ENCODE measurements at regions not wholly inside any gene's neighbourhood (a gene's known extent, or its start where the extent isn't known, plus 50 kb on each side); places are given as distances from the start of the nearest gene placed in this dataset.

DNA sequence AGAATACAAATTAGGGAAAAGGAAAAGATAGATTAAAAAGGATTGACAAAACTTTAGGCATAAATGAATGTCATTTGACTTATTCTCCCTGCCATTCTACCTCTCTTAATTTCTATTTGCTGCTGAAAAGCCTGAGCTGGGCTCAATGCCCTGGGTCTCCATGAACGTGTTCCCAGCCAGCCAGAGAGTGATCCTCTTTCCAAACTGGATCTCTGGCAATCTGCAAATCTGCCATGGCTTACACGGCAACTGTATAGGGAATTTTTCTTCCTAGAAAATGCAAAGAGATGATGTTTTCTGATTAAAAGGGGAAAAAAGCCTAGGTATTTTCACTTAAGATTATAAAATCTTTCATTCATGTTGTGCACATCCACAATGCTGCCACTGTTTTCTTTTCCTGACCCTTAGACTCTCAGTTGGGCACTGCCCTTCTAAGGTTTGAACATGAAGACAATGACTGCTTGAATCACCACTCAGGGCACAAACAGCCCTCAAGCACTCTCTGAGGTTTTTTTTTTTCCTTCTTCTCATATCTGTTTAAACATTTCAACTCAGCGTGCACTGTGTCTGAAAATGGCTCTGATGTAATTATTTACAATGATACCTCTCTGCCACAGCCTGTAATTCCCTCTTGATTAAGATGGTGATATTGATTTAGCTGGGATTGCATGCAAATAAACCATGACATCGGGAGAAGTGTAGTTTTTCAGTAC lies 60.3 kb downstream of the DACT1 start:
- DNase-seq: no peak

DNA sequence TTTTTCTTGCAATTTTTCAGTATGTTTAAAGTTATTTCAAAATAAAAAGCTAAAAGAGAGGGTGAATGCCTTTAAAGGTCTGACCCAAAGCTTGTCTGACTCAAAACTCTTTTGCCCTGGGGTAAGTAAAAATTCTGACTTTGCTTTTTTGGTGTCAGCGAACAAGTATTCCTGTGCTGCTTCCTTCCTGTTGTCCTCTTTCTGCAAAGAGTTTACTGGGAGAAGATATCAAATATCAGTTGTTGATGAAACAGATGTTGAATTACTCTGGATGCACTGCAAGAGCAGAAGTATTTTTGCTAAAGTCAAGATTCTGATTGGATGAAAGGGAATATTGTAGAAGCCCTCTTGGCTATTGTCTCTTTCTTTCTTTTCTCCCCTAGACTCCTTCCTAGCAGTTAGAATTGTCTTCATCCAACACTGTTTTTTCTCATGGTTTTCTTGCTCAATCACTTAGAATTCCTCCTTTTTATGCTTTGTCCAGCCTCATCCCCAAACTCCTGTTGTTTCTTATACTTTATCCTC lies 62.0 kb downstream of the DACT1 start:
- no peak for DNase-seq

DNA sequence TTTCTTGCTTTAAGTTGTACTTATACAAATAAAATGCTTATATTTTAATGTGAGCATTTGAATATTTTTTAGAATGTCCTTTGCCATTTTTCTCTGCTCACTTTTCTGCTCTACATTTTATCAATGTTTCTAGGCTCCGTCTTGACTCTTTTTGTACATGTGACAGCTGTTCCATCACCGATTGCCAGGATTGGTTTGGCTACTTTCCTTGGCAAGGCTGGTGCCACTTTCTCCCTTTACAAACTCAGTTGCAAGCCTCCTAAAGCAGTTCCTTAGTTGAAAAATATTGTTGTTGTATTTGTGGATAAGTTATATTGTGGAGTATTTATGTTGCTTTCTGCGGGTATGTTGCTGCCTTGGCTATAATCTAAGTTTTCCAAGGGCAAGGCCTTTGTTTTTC lies 63.4 kb downstream of the DACT1 start:
- no peak for DNase-seq

DNA sequence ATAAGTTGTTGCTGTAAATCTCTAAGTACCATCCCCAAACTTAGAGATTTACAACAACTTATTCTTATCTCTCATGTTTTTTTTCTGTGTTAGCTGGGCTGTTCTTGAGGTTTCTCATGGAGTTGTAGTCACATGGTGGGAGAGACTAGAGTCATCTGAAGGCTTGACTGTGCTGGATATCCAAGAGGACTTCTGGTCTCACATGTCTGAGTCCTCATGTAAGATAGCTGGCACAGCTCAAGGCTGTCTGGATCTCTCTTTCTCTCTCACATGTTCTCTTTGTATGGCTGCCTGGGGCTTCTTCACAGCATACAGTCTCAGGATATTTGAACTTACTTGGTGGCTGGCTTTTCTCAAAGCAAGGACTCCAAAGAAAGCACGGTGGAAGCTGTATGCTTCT lies 63.8 kb downstream of the DACT1 start:
- DNase-seq: no peak

DNA sequence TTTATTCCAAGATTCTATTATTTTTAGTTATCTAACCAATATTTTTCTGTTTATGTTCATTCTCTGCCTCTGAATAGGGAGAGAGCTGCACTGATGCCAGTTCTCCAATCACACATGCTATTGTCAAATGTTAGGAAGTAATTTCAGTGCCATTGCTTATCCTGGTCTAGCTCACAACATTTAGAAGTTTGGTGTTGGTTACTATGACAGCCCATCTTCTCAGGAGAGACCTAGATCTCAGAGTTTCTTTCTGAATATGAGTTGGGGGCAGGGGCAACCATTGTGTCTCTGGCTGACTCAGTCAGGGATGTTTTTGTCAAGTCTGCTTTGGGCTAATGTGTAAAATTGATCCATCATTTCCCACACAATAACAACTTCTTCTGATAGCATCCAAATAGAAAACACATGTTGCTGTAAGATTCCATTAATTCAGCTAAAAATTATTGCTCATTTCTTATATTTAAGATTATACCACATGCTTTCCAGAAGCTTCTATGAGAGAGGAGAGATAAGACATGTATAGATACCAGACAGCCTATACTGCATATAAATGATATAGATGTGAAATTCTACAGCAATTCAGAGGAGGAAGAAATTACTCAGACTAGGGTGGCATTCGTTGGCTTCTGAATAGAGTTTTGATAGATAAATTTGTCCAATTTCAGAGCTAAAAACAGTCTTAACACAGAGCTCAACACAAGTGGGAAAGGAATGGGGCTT lies 64.8 kb downstream of the DACT1 start:
- DNase-seq: no peak

DNA sequence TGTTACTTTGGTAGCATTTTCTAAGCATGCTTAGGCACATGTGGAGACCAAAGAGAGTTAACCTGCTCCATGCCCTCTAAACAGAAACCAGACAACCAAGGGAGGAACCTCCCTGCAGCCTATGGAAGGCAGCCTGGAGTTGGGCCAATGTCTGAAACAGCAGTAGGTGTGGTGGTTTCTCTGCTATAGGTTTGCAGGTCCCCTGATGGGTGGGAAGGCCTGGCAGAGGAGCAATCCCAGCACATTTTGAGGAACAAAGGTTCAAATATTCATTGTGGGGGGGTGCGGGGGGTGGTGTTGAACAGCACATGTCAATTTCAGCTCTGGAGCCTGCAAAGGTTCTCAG lies 65.4 kb downstream of the DACT1 start:
- DNase-seq: no peak

DNA sequence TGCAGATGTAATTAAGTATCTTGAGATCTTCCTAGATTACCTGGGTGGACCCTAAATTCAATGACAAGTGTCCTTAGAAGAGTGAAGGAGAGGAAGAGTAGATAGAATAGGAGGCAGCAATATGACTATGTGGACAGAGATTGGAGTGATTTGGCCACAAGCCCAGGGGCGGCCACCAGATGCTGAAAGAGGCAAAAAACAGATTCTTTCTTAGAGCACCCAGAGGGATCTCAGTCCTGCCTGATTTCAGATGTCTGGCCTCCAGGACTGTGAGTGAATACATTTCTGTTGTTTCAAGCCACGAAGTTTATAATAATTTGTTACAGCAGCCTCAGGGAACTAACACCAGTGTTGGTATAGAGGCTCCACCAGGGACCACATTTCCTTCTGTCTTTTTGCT lies 67.3 kb downstream of the DACT1 start:
- no peak for DNase-seq

DNA sequence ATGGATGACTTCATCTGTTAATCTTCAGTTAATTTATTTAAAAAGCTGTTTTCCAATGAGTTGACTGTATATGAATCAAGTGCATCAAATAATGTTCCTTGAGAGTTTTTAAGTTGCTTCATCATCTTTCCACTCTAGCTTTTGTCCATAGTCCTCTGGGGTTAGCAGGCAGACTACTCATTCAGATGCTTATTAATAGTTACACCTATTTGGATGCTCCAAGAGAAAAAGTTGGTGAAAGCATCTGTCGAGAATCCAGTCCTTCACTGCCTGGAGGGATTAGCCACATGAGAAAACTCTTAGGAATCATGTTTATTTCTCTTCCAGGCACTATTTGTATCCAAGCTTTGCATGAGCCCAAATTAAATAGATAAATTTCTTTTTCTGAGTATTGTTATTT lies 70.2 kb downstream of the DACT1 start:
- no peak for DNase-seq

DNA sequence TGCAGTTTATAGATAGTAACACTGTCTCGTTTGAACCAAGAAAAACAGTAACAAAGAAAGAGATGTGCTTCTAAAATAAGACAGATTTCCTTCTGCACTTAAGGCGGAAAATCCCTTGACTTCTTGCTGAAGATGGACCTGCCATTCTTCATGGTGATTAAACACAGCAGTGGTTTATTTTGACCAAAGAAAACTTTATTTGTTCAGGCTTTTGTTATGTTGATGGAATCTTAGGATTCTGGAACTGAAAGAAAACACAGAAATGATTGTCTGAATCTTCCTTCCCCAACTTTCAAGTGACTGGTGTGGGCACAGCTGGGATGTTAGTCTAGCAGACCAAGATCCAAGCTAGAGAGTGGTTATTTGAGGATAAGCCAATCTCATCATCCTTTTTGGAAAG lies 72.2 kb downstream of the DACT1 start:
- no peak for DNase-seq

DNA sequence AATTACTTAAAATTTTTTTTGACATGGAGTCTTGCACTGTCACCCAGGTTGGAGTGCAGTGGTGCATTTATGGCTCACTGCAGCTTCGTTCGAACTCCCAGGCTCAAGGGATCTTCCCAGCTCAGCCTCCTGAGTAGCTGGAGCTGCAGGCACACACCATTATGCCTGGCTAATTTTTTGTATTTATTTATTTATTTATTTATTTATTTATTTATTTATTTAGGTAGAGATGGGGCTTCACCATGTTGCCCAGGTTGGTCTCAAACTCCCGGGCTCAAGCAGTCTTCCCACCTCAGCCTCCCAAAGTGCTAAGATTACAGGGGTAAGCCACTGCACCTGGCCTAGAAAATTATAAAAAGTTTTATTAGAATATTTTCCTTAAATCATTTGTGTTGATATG lies 73.6 kb downstream of the DACT1 start:
- no peak for DNase-seq

DNA sequence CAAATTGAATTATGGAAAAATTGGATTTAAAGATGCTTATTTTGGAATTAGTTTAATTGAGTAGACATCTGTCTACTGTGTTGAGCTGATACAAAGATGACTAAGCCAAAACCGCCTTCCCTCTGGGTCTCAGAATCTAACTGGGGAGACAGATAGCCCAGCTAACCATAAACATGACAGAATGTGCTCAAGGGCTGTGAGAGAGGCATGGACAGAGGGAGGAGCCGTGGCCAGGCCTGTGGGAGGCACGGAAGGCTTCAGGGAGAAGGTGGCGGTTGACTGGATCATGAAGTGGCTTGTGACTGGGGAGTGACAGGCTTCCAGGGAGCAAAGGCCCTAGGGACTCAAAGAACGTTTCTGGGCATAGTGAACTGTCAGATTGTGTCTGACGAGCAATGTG lies 74.6 kb downstream of the DACT1 start:
- DNase-seq: no peak

DNA sequence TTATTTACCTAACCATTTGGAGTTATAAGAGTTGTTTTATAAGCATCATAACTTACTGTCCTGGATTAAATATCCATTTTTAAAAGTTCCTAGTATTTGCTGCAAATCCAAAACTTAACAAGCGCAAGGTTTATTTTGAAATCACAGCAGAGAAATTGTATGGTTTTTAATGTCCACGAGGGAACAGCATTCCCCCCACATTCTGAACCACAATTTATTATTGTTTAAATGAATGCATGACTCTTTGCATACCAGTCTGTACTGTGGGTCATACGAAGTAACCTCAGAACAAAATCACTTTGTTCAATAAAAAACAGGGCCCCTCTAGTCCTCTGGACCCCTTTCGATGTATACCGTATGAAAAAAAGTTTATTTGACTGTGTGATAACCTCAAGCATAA lies 75.9 kb downstream of the DACT1 start:
- DNase-seq: no peak

DNA sequence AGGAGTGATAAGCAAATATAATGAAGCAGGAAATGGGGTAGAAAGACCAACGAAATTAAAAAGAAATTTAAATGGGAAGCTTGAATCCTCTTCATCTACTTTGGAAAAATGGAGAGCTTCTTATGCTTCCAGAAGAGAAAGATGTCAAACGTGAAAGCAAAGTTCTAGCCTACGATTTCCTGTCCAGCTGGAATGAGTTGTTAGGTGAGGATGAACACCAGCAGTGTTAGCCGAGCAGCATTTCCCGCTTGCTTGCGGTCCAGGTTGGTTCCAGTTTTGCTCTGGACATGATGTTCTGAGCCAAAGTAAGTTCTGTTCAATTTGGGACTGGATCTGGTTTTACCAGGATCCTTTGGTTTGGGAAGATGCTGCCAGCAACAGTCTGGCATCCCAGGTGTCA lies 78.9 kb downstream of the DACT1 start:
- no peak for DNase-seq

DNA sequence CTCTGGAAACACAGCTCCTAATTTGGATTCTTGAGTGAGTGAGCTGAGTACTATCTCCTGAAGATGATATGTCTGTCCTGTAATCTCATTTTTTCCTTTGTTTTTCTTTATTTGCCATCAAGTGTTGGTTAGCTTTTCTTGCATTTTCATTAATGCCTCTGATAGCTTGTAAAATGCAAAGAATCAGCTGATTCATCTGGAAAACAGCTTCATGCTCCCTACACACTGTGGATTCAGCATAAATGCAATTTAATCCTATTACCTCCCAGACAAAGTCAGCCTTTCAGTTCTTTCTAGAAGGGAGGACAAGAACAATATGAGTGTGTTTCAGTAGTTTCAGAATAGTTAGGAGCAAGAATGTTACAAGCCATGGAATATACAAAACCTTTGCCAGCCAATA lies 79.4 kb downstream of the DACT1 start:
- no peak for DNase-seq

DNA sequence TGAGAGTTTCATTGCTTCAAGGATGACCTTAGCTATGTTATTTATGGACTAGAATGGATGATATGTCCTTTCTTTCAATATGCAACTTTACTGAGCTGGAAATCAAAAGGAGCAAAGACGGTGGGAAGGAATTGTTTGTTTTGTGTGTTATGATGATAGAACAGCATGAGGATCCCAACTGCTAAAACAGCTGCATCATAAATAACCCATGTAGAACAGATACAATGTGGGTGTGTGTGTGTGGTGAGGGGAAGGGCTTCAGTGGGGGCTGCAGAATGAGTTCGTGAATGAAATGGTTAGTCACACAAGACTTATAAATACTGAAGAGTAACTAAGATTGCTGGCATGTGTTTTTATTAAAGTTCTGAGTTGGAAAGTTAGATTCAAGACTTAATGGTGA lies 80.1 kb downstream of the DACT1 start:
- no peak for DNase-seq

DNA sequence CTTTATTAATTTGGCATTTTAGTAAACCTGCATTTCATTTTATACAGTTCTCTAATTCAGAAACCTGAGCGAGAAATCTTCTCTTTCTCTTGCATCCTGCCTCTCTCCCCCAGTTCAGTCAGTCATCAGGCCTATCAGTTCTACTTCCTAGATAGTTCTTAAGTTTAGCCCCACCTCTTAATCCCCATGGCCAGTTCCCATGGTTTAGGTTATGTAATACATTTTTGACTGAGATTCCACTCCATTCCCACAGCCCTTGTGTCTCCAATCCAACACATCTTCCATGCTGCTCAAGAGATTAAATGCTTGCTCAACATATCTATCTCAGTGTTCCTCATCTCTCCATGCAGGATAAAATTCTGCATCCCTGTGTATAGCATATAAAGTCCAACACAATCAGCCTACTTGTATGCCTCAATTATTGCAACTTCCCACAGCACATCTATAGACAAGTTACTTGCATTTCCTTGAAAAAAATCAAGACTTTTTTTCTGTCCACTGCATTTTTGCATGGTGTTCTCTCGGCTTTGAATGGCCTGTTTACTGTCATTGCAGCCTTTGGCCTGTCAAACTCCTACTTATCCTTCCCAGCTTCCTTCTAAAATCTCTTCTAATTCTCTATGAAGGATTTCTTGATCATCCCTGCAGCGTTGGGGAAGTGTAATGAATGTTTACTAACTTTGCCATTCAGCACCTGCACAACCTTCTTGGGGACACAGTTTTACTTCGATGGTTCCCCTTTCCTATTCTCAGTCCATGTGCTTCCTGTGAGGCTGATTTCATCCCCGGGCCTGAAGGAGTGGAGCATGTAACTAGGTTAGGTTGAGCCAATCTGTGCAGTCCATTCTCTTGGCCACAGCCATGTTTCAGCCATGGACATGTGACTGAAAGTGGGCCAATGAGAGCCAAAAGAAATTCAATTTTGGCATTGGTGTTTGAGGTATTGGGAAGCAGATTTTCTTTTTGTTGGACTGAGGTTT lies 80.8 kb downstream of the DACT1 start:
- DNase-seq: no peak

DNA sequence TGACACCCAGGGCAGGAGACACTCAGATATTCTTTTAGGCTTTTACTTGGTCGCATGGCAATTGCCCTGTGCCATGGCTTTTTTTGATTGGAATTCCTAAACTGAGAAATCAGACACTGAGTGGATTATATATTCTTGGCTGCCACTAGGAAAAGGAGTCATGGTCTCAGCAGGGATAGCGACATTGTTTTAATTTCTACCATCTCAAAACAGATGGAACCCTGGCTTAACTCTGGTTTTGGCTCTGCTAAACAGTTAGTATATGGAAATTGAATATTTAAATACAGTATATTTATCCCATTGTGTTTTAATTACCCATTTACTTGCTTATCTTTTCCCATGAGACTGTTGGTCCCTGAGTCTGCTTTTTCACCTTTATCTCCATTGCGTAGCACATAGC lies 84.0 kb downstream of the DACT1 start:
- DNase-seq: no peak

DNA sequence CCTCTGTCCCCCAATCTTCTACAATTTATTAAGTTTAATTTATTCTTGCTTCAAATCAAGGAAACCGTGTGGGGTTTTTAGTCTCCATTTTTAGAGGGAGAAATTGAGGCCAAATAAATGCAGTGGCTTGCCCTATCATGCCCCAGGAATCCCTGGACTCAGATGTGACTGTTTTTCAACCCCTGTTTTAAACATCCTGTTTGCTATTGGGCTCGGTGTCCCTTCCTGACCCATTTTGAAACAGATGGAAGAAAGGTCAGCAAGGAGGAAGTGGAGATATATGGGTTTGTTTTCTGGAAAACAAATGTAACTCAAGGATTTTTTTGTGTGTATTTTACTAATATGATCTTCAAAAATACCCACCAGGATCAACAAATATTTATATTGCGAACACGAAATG lies 84.7 kb downstream of the DACT1 start:
- no peak for DNase-seq

DNA sequence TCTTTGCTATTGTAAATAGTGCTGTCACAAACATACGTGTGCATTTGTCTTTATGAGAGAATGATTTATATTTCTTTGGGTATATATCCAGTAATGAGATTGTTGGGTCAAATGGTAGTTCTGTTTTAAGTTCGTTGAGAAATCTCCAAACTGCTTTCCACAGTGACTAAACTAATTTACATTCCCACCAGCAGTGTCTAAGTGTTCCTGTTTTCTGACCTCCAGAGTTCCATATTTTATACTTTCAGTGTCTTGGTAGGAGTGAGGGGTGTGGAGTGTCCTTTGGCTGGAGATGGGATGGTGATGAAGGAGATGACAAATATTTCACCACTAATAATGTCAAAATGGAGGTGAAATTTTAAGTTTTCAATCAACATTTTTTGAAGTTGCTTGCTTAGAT lies 86.4 kb downstream of the DACT1 start:
- DNase-seq: no peak

DNA sequence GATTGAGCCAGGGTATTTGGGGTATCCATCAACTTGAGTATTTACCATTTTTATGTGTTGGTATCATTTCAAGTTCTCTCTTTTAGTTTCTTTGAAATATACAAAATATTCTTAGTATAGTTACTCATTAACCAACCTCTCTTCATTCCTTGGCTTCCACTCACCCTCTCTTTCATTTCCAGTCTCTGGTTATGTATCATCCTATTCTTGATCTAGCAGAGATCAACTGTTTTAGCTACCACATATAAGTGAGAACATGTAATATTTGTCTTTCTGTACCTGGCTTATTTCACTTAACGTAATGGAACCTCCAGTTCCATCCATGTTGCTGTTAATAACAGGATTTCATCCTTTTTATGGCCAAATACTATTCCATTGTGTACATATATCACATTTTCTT lies 86.9 kb downstream of the DACT1 start:
- DNase-seq: no peak

DNA sequence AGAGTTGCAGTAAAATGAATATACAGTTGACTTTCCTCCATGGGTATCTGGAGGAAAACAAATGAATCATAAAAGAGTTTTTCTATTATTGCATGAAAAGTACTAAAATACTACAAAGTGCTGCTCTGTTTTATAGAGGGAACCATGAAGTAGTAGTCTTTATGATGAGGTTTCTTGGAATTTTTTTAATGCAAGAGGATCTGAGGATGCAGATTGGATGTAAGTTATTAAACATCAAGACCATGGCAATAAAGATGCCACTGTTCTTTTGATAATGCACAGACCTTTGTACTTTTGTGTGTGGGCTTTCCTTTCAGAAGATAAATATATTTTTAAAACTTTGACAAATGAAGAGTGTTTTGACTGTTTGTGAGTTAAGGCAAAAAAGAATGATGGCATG lies 87.5 kb downstream of the DACT1 start:
- DNase-seq: no peak

DNA sequence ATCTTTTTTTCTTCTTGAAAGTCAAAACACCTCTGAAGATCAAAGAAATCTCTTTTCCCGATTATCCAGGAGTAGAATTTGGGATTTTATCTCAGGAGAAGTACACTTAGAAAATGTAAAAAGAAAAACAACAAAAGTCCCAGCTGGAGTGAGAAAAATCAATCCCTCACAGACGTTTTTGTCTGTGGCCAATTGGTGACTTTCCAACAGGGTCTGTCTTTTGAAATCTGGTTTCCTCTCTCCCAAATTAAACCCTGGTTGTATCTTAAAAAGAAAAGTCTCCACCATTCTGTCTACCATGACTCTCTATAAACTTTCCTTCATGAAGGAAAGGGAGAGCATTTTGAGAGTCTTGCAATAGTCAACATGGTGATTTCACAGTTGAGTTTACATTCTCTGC lies 88.1 kb downstream of the DACT1 start:
- no peak for DNase-seq

DNA sequence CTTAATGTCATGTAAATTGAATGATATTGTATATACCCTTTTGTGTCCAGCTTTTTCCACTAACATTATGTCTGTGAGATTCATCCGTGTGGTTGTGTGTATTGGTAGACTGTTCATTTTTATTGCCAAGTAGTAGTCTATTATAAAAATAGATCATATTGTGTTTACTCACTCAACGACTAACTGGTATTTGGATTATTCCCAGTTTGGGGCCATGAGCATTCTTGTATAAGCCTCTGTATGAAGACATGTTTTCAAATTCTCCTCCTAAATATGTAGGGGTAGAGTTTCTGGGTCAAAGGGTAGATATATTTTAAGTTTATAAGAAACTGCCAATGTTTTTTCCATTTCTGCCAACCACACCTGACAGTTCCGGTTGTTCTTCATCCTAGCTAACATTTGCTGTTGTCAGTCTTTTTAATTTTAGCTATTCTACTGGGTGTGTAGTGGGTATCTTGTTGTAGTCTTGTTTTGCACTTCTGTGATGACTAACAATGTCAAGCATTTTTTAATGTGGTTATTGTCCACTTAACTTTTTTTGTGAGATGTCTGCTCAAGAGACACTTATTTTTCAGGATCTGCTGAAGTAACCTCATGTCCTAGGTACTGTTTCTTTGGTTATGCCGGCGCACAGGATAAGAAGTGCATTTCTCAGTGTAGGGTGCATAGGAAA lies 93.2 kb downstream of the DACT1 start:
- DNase-seq: no peak
